SK-N-SH (cell line): ENCODE measurements at regions not wholly inside any gene's neighbourhood (a gene's known extent, or its start where the extent isn't known, plus 50 kb on each side); places are given as distances from the start of the nearest gene placed in this dataset.
A peak's percentile ranks its signal among the peaks of the same experiment; 100 is the strongest.

Source experiments
- CTCF ChIA-PET: fragments of 300-600, 350-600 bp; formaldehyde crosslinking; extraction: SDS; loops from one replicate; lab custom pipeline; 2021; lab: Yijun Ruan, JAX
- POLR2A ChIA-PET: fragments of 350-600 bp; sonication (Branson Sonifier 250); formaldehyde crosslinking; extraction: SDS; loops from one replicate; lab custom pipeline; 2020; ENCODE audit warnings: antibody characterized with exemption, inconsistent platforms; lab: Yijun Ruan, JAX
- DNase-seq: peaks from one replicate; pipeline ENCODE4 v3.0.0; 2012
- H2AFZ ChIP-seq: fragments of 200-600 bp; sonication (generic); 2 replicates; pipeline ENCODE4 v1.8.1; 2016; ENCODE audit warnings: antibody characterized with exemption, mild to moderate bottlenecking, low read depth
- H3F3A ChIP-seq: fragments of 200-600 bp; sonication (generic); replicated peaks from 2 replicates; pipeline ENCODE3; 2016; ENCODE audit warnings: antibody characterized with exemption, mild to moderate bottlenecking; ENCODE audit not compliant: insufficient read depth
- H3K27ac ChIP-seq, 2 experiments: fragments of 200-500 bp in 1 of 2; fragments of 200-600 bp in 1 of 2; sonication (Bioruptor generic) in 1 of 2; sonication (generic), shearing (Covaris generic) in 1 of 2; 2 replicates each; pipeline versions ENCODE4 v1.5.1 to v1.6.1; 2014 to 2016; ENCODE audit warnings: low read depth in 2 of 2, inconsistent platforms in 1 of 2, low read length in 1 of 2, mild to moderate bottlenecking in 1 of 2, mixed read lengths in 1 of 2
- H3K27me3 ChIP-seq: fragments of 200-600 bp; sonication (generic), shearing (Covaris generic); 2 replicates; pipeline ENCODE4 v1.6.1; 2016; ENCODE audit warnings: mixed run types; ENCODE audit not compliant: insufficient read depth
- H3K36me3 ChIP-seq, 2 experiments: fragments of 200-500 bp in 1 of 2; fragments of 200-600 bp in 1 of 2; sonication (Bioruptor generic) in 1 of 2; sonication (generic) in 1 of 2; replicated peaks in 1 of 2; 2 replicates each; pipeline versions ENCODE3 to v1.5.1; 2014 to 2016; ENCODE audit warnings: low read length in 1 of 2, mild to moderate bottlenecking in 1 of 2; ENCODE audit not compliant: insufficient read depth in 2 of 2, control insufficient read depth in 1 of 2
- H3K4me1 ChIP-seq, 2 experiments: fragments of 200-500 bp in 1 of 2; fragments of 200-600 bp in 1 of 2; sonication (Bioruptor generic) in 1 of 2; sonication (generic), shearing (Covaris generic) in 1 of 2; 2 replicates each; pipeline versions ENCODE4 v1.5.1 to v1.6.1; 2014 to 2016; ENCODE audit warnings: low read depth in 1 of 2, low read length in 1 of 2, mixed run types in 1 of 2; ENCODE audit not compliant: insufficient read depth in 2 of 2, control insufficient read depth in 1 of 2
- H3K4me2 ChIP-seq: fragments of 200-600 bp; sonication (generic), shearing (Covaris generic); 2 replicates; pipeline ENCODE4 v1.6.1; 2017; ENCODE audit warnings: mixed run types
- H3K4me3 ChIP-seq, 2 experiments: fragments of 200-500 bp in 1 of 2; fragments of 200-600 bp in 1 of 2; sonication (Bioruptor generic) in 1 of 2; sonication (generic), shearing (Covaris generic) in 1 of 2; 2 replicates each; pipeline versions ENCODE4 v1.5.1 to v1.8.1; 2014 to 2016; ENCODE audit warnings: low read depth in 2 of 2, inconsistent platforms in 1 of 2, low read length in 1 of 2, mild to moderate bottlenecking in 1 of 2, mixed read lengths in 1 of 2, moderate library complexity in 1 of 2
- H3K79me2 ChIP-seq: fragments of 200-600 bp; sonication (generic); 2 replicates; pipeline ENCODE4 v1.8.1; 2017; ENCODE audit warnings: mild to moderate bottlenecking; ENCODE audit not compliant: insufficient read depth
- H3K9ac ChIP-seq: fragments of 200-600 bp; sonication (generic); 2 replicates; pipeline ENCODE4 v1.6.1; 2017; ENCODE audit warnings: mixed run types
- H3K9me2 ChIP-seq: fragments of 200-600 bp; sonication (generic); 2 replicates; pipeline ENCODE4 v1.6.1; 2017; ENCODE audit warnings: mixed run types
- H3K9me3 ChIP-seq: fragments of 200-600 bp; sonication (generic); 2 replicates; pipeline ENCODE4 v1.6.1; 2017; ENCODE audit warnings: mixed run types, mild to moderate bottlenecking, moderate library complexity
- H4K20me1 ChIP-seq: fragments of 200-600 bp; sonication (generic); 2 replicates; pipeline ENCODE4 v1.6.1; 2017; ENCODE audit warnings: mild to moderate bottlenecking, mixed run types; ENCODE audit not compliant: insufficient read depth
- EZH2phosphoT487 ChIP-seq: fragments of 200-600 bp; sonication (generic); IDR thresholded peaks from 2 replicates; pipeline ENCODE4 v1.6.1; 2017; ENCODE audit warnings: low read depth, mixed run types, mild to moderate bottlenecking, antibody characterized with exemption, moderate library complexity, borderline replicate concordance
- GABPA ChIP-seq: IDR thresholded peaks from 2 replicates; pipeline ENCODE4 v1.4.0; 2012; ENCODE audit warnings: low read depth, mild to moderate bottlenecking
- JUND ChIP-seq: IDR thresholded peaks from 2 replicates; pipeline ENCODE4 v1.4.0; 2012
- RAD21 ChIP-seq: IDR thresholded peaks from 2 replicates; pipeline ENCODE4 v1.6.1; 2012; ENCODE audit warnings: mild to moderate bottlenecking, low read length
- RCOR1 ChIP-seq: fragments of 150-350 bp; IDR thresholded peaks from 2 replicates; pipeline ENCODE4 v1.6.1; 2017; ENCODE audit warnings: antibody characterized with exemption, low read length
- WGBS: methylation state at CpG from one replicate; pipeline ENCODE4 v1.1.6; 2017; ENCODE audit warnings: low lambda C conversion rate; 5-methylcytosine and 5-hydroxymethylcytosine counted together
- TF ChIP-seq, protein P1 (sequence below): fragments of 200-600 bp; sonication (generic); IDR thresholded peaks from 2 replicates; pipeline ENCODE4 v1.6.1; 2017; ENCODE audit warnings: antibody characterized with exemption, mild to moderate bottlenecking, moderate library complexity
- TF ChIP-seq, protein P2 (sequence below): IDR thresholded peaks from 2 replicates; pipeline ENCODE4 v1.4.0; 2012; ENCODE audit warnings: low read depth, borderline replicate concordance
- TF ChIP-seq, protein P3 (sequence below): IDR thresholded peaks from 2 replicates; pipeline ENCODE4 v1.6.1; 2012; ENCODE audit warnings: mild to moderate bottlenecking, low read depth, low read length, moderate library complexity
- TF ChIP-seq, protein P4 (sequence below): IDR thresholded peaks from 2 replicates; pipeline ENCODE4 v1.4.0; 2012; ENCODE audit warnings: low read depth

DNA sequence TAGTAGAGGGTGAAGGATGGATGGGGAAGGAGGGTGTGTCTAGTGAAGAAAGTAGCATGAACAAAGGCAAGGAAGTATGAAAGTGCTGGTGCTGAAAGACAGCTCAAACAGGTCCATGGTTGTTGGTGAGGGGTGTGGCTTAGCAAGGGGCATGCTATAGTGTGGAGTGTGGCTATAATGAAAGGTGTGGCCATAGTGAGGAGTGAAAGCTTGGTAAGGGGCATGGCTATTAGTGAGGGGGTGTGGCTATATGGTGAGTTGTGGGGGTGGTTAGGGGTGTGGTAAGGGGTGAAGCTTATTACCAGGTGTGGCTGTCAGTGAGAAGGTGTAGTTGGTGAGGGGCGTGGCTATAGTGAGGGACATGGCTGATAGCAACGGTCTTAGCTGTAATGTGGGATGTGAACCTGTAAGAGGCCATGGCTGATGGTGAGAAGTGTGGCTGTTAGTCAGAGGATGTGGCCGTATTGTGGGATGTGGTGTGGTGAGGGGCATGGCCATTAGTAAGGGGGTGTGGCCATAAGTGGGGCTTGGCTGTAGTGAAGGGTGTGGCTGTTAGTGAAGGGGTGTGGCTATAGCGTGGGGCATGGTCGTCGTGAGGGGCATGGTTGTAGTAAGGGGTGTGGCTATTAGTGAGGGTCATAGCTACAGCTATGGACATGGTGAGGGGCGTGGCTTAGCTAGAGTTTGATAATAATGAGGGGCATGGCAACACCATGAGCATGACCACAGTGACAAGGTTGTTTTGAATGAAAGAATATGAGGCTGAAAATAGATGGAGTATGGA lies 549.6 kb downstream of the FBXO15 start:
- TF ChIP-seq, protein P1, sequence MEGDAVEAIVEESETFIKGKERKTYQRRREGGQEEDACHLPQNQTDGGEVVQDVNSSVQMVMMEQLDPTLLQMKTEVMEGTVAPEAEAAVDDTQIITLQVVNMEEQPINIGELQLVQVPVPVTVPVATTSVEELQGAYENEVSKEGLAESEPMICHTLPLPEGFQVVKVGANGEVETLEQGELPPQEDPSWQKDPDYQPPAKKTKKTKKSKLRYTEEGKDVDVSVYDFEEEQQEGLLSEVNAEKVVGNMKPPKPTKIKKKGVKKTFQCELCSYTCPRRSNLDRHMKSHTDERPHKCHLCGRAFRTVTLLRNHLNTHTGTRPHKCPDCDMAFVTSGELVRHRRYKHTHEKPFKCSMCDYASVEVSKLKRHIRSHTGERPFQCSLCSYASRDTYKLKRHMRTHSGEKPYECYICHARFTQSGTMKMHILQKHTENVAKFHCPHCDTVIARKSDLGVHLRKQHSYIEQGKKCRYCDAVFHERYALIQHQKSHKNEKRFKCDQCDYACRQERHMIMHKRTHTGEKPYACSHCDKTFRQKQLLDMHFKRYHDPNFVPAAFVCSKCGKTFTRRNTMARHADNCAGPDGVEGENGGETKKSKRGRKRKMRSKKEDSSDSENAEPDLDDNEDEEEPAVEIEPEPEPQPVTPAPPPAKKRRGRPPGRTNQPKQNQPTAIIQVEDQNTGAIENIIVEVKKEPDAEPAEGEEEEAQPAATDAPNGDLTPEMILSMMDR = no peak
- TF ChIP-seq, protein P2, sequence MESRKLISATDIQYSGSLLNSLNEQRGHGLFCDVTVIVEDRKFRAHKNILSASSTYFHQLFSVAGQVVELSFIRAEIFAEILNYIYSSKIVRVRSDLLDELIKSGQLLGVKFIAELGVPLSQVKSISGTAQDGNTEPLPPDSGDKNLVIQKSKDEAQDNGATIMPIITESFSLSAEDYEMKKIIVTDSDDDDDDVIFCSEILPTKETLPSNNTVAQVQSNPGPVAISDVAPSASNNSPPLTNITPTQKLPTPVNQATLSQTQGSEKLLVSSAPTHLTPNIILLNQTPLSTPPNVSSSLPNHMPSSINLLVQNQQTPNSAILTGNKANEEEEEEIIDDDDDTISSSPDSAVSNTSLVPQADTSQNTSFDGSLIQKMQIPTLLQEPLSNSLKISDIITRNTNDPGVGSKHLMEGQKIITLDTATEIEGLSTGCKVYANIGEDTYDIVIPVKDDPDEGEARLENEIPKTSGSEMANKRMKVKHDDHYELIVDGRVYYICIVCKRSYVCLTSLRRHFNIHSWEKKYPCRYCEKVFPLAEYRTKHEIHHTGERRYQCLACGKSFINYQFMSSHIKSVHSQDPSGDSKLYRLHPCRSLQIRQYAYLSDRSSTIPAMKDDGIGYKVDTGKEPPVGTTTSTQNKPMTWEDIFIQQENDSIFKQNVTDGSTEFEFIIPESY = no peak
- TF ChIP-seq, protein P3, sequence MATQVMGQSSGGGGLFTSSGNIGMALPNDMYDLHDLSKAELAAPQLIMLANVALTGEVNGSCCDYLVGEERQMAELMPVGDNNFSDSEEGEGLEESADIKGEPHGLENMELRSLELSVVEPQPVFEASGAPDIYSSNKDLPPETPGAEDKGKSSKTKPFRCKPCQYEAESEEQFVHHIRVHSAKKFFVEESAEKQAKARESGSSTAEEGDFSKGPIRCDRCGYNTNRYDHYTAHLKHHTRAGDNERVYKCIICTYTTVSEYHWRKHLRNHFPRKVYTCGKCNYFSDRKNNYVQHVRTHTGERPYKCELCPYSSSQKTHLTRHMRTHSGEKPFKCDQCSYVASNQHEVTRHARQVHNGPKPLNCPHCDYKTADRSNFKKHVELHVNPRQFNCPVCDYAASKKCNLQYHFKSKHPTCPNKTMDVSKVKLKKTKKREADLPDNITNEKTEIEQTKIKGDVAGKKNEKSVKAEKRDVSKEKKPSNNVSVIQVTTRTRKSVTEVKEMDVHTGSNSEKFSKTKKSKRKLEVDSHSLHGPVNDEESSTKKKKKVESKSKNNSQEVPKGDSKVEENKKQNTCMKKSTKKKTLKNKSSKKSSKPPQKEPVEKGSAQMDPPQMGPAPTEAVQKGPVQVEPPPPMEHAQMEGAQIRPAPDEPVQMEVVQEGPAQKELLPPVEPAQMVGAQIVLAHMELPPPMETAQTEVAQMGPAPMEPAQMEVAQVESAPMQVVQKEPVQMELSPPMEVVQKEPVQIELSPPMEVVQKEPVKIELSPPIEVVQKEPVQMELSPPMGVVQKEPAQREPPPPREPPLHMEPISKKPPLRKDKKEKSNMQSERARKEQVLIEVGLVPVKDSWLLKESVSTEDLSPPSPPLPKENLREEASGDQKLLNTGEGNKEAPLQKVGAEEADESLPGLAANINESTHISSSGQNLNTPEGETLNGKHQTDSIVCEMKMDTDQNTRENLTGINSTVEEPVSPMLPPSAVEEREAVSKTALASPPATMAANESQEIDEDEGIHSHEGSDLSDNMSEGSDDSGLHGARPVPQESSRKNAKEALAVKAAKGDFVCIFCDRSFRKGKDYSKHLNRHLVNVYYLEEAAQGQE = peak; percentile 82
- Histone ChIP-seq H3K9me2 (no peaks in the 10 kb centered on the region), H3K9me3 (no peaks in the 10 kb centered on the region), H3K4me3 (no peak overlapping the region), H3K9ac (no peak overlapping the region), H4K20me1 (no peaks in the 10 kb centered on the region), H3K27me3 (no peaks in the 10 kb centered on the region), H3F3A (no peaks in the 10 kb centered on the region), H2AFZ (no peak overlapping the region), H3K79me2 (no peaks in the 10 kb centered on the region), H3K4me2 (no peak overlapping the region), H3K4me1 (no peaks in the 10 kb centered on the region; a peak in 1 of 4 replicates), H3K27ac (no peak overlapping the region), H3K36me3 (no peaks in the 10 kb centered on the region)
- POLR2A ChIA-PET = no interaction called here
- WGBS = 17% methylated on average over 7 of the region's 7 CpGs
- DNase-seq = no peak
- CTCF ChIA-PET = interaction anchor here (0.6 kb wide), 1 partner anchor 35 kb away, joined by 3 read pairs; no protein-coding TSS in a partner anchor

DNA sequence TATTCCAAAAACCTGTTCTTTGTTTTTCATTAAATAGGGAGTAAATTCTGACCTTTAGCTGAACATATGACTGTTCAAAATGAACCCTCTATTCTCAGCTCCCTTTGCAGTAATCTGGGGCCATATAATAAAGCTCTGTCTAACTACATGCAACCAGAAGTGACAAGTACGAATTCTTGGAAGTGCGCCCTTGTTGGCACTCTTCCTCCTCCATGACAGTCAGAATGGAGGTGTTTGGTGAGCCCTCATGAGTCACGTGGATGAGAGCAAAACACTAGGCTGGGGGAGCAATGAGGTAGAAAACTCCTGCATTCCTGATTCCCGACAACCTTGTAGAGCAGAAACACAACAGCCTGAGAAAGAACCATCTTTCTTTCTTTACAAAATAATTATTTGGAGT lies 552.9 kb downstream of the FBXO15 start:
- H3K27me3 ChIP-seq = no peaks in the 10 kb centered on the region
- no peak overlapping the region for H3K4me3 ChIP-seq
- ChIA-PET CTCF (no interaction called here), POLR2A (no interaction called here)
- no peaks in the 10 kb centered on the region; a peak in 1 of 4 replicates for H3K4me1 ChIP-seq
- H2AFZ ChIP-seq = peak overlapping the region; percentile 14; the same call in 1 of the 2 replicates
- H3K79me2 ChIP-seq = no peaks in the 10 kb centered on the region
- TF ChIP-seq RCOR1 (no peak), JUND (no peak), RAD21 (no peak), EZH2phosphoT487 (no peak), GABPA (no peak)
- TF ChIP-seq, protein P4, sequence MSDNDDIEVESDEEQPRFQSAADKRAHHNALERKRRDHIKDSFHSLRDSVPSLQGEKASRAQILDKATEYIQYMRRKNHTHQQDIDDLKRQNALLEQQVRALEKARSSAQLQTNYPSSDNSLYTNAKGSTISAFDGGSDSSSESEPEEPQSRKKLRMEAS = no peak
- TF ChIP-seq, protein P3 = no peak
- H3K9me3 ChIP-seq = no peaks in the 10 kb centered on the region
- no peak for DNase-seq
- no peak overlapping the region for H3K4me2 ChIP-seq
- no peaks in the 10 kb centered on the region for H3K9me2 ChIP-seq
- no peaks in the 10 kb centered on the region for H3F3A ChIP-seq
- no peak overlapping the region for H3K27ac ChIP-seq
- H3K9ac ChIP-seq = no peak overlapping the region
- 11% methylated on average over 4 of the region's 4 CpGs for WGBS
- H4K20me1 ChIP-seq = no peaks in the 10 kb centered on the region
- H3K36me3 ChIP-seq = no peaks in the 10 kb centered on the region
